MCF 10A (cell line): ENCODE measurements at regions not wholly inside any gene's neighbourhood (a gene's known extent, or its start where the extent isn't known, plus 50 kb on each side); places are given as distances from the start of the nearest gene placed in this dataset.

ENCODE experiments used
- BruUV-seq: library from RNA; stranded (reverse); fragments of 400-500 nt; replicated peaks from 2 replicates; lab custom pipeline; 2021; lab: Mats Ljungman, UMichigan
- CTCF ChIA-PET: fragments of 300-600 bp; sonication (Branson Sonifier 250); formaldehyde crosslinking; extraction: SDS; loops from one replicate; lab custom pipeline; 2021; ENCODE audit warnings: antibody characterized with exemption, inconsistent platforms; lab: Yijun Ruan, JAX
- POLR2A ChIA-PET: fragments of 300-600, 350-650 bp; sonication (Branson Sonifier 250); formaldehyde crosslinking; extraction: SDS; loops from one replicate; lab custom pipeline; 2020; ENCODE audit warnings: antibody characterized with exemption, inconsistent platforms; lab: Yijun Ruan, JAX
- DNase-seq: peaks from one replicate; pipeline ENCODE4 v3.0.0-alpha.2; 2018; ENCODE audit not compliant: unreplicated experiment
- H3K27ac Mint-ChIP-seq: one replicate; pipeline ENCODE4 v1.8.0; 2022; ENCODE audit warnings: mild to moderate bottlenecking, low read depth, mixed read lengths; ENCODE audit not compliant: unreplicated experiment
- H3K27me3 Mint-ChIP-seq: one replicate; pipeline ENCODE4 v1.8.0; 2022; ENCODE audit warnings: mixed read lengths; ENCODE audit not compliant: insufficient read depth, unreplicated experiment
- H3K36me3 Mint-ChIP-seq: one replicate; pipeline ENCODE4 v1.8.0; 2022; ENCODE audit warnings: mild to moderate bottlenecking, moderate library complexity, mixed read lengths; ENCODE audit not compliant: insufficient read depth, unreplicated experiment
- H3K4me1 Mint-ChIP-seq: one replicate; pipeline ENCODE4 v1.8.0; 2022; ENCODE audit warnings: mixed read lengths; ENCODE audit not compliant: insufficient read depth, unreplicated experiment
- H3K4me3 Mint-ChIP-seq: one replicate; pipeline ENCODE4 v1.8.0; 2022; ENCODE audit warnings: mild to moderate bottlenecking, moderate library complexity, mixed read lengths; ENCODE audit not compliant: unreplicated experiment
- H3K9me3 Mint-ChIP-seq: one replicate; pipeline ENCODE4 v1.8.0; 2022; ENCODE audit warnings: mixed read lengths; ENCODE audit not compliant: unreplicated experiment
- intact Hi-C: fragments of 100-400 bp; cut with micrococcal nuclease; formaldehyde crosslinking; loops from 2 replicates; pipeline ENCODE4 v1.14.1; 2022
- TF ChIP-seq, protein P1 (sequence below): fragments of 200-600 bp; IDR thresholded peaks from one replicate; pipeline ENCODE4 v1.8.0; 2022; ENCODE audit warnings: antibody characterized with exemption, mild to moderate bottlenecking; ENCODE audit not compliant: unreplicated experiment

- BruUV-seq = no TSS peak
- intact Hi-C loops = no loop called here
Observed at GRCh38 chr4:30525662-30526315, 194.4 kb upstream of the PCDH7 start.

GRCh38 chr4:30535255-30535654 lies 184.9 kb upstream of the PCDH7 start:
- Mint-ChIP-seq H3K4me1 (peaks cover 7% of the 10 kb centered on the region), H3K27me3 (no peaks in the 10 kb centered on the region), H3K4me3 (no peak overlapping the region), H3K27ac (no peak overlapping the region), H3K9me3 (no peaks in the 10 kb centered on the region), H3K36me3 (peaks cover 5% of the 10 kb centered on the region)
- intact Hi-C loops = no loop called here
- DNase-seq = no peak
- BruUV-seq = no TSS peak
- ChIA-PET CTCF (no interaction called here), POLR2A (interaction anchor here (0.6 kb wide), 1 partner anchor 19 kb away, joined by 4 read pairs; no protein-coding TSS in a partner anchor)
- TF ChIP-seq, protein P1, sequence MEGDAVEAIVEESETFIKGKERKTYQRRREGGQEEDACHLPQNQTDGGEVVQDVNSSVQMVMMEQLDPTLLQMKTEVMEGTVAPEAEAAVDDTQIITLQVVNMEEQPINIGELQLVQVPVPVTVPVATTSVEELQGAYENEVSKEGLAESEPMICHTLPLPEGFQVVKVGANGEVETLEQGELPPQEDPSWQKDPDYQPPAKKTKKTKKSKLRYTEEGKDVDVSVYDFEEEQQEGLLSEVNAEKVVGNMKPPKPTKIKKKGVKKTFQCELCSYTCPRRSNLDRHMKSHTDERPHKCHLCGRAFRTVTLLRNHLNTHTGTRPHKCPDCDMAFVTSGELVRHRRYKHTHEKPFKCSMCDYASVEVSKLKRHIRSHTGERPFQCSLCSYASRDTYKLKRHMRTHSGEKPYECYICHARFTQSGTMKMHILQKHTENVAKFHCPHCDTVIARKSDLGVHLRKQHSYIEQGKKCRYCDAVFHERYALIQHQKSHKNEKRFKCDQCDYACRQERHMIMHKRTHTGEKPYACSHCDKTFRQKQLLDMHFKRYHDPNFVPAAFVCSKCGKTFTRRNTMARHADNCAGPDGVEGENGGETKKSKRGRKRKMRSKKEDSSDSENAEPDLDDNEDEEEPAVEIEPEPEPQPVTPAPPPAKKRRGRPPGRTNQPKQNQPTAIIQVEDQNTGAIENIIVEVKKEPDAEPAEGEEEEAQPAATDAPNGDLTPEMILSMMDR = no peak

More at GRCh38 chr4:30525662-30526315, 194.4 kb upstream of the PCDH7 start:
- POLR2A ChIA-PET = interaction anchor here (0.5 kb wide), 1 partner anchor 23 kb away, joined by 3 read pairs; no protein-coding TSS in a partner anchor
- Mint-ChIP-seq H3K27ac (no peak overlapping the region), H3K4me1 (no peaks in the 10 kb centered on the region), H3K27me3 (no peaks in the 10 kb centered on the region), H3K9me3 (peaks cover 8% of the 10 kb centered on the region), H3K4me3 (no peak overlapping the region), H3K36me3 (no peaks in the 10 kb centered on the region)
- CTCF ChIA-PET = interaction anchor here (0.8 kb wide), 1 partner anchor 194 kb away, joined by 3 read pairs; no protein-coding TSS in a partner anchor
- TF ChIP-seq, protein P1 = no peak
- DNase-seq = no peak

DNA sequence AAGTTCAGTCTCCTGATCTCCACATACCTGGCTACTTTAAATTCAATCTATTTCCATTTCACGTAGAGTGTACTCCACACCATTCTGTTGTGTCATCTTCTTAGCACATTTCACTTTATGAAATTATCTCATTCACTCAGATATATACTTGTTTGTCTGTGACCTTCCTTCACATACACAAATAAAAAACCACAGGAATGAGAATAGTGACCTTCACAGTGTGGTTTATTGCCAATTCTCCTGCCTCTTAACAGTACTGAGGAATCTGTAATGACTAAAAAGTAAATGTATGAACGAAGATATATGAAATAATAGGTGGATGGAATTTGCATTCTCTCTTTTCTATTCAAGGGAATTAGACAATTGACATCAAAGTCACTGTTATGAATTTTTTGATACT lies 183.9 kb upstream of the PCDH7 start:
- TF ChIP-seq, protein P1 = no peak
- H3K36me3 Mint-ChIP-seq = peaks cover 5% of the 10 kb centered on the region
- no TSS peak for BruUV-seq
- H3K27ac Mint-ChIP-seq = no peak overlapping the region
- H3K4me1 Mint-ChIP-seq = peaks cover 7% of the 10 kb centered on the region
- no peaks in the 10 kb centered on the region for H3K27me3 Mint-ChIP-seq
- H3K4me3 Mint-ChIP-seq = no peak overlapping the region
- ChIA-PET CTCF (no interaction called here), POLR2A (no interaction called here)
- no peaks in the 10 kb centered on the region for H3K9me3 Mint-ChIP-seq
- intact Hi-C loops = no loop called here
- DNase-seq = peak; percentile 36

GRCh38 chr4:30537456-30537855 lies 182.7 kb upstream of the PCDH7 start:
- CTCF ChIA-PET = no interaction called here
- peaks cover 5% of the 10 kb centered on the region for H3K36me3 Mint-ChIP-seq

More at GRCh38 chr4:30537456-30537855, 182.7 kb upstream of the PCDH7 start:
- intact Hi-C loops = no loop called here
- H3K27me3 Mint-ChIP-seq = no peaks in the 10 kb centered on the region
- peak; percentile 79 for DNase-seq
- no TSS peak for BruUV-seq
- H3K27ac Mint-ChIP-seq = peak overlapping the region; percentile 68
- peaks cover 7% of the 10 kb centered on the region for H3K4me1 Mint-ChIP-seq
- no peaks in the 10 kb centered on the region for H3K9me3 Mint-ChIP-seq
- POLR2A ChIA-PET = no interaction called here
- TF ChIP-seq, protein P1 = no peak
- no peak overlapping the region for H3K4me3 Mint-ChIP-seq
